WTC11 (cell line): ENCODE measurements at regions not wholly inside any gene's neighbourhood (a gene's known extent, or its start where the extent isn't known, plus 50 kb on each side); places are given as distances from the start of the nearest gene placed in this dataset.

Experiments
- ATAC-seq: fragments of 200-7000 bp; cut with Tn5 transposase; 2 replicates; pipeline ENCODE4 v1.10.0; 2021; ENCODE audit warnings: mild to moderate bottlenecking, moderate library complexity
- CTCF ChIA-PET: fragments of 300-600 bp; sonication (Branson Sonifier 250); formaldehyde crosslinking; loops from one replicate; lab custom pipeline; 2021; ENCODE audit warnings: antibody characterized with exemption; lab: Charles Lee
- POLR2A ChIA-PET: fragments of 350-600 bp; sonication (Branson Sonifier 250); formaldehyde crosslinking; loops from one replicate; lab custom pipeline; 2021; ENCODE audit warnings: antibody characterized with exemption; lab: Charles Lee
- DNase-seq: peaks from one replicate; pipeline ENCODE4 v3.0.0; 2021; ENCODE audit warnings: low spot score
- H3K27ac Mint-ChIP-seq: 2 replicates; pipeline ENCODE4 v1.8.0; 2021; ENCODE audit warnings: mixed read lengths
- H3K27me3 Mint-ChIP-seq: 2 replicates; pipeline ENCODE4 v1.8.0; 2021; ENCODE audit warnings: low read depth, mild to moderate bottlenecking, moderate library complexity, mixed read lengths
- H3K36me3 Mint-ChIP-seq: 2 replicates; pipeline ENCODE4 v1.8.0; 2021; ENCODE audit warnings: mixed read lengths
- H3K4me1 Mint-ChIP-seq: 2 replicates; pipeline ENCODE4 v1.8.0; 2022; ENCODE audit warnings: mixed read lengths
- H3K4me3 Mint-ChIP-seq: 2 replicates; pipeline ENCODE4 v1.8.0; 2021; ENCODE audit warnings: mild to moderate bottlenecking, moderate library complexity, mixed read lengths
- H3K9me3 Mint-ChIP-seq: 2 replicates; pipeline ENCODE4 v1.8.0; 2021; ENCODE audit warnings: mixed read lengths
- ATF1 ChIP-seq: sonication (generic); formaldehyde crosslinking; IDR thresholded peaks from 2 replicates; pipeline ENCODE4 v1.8.1; 2023; ENCODE audit warnings: mild to moderate bottlenecking, moderate library complexity, missing genetic modification reagents
- CTCF ChIP-seq: fragments of 200-600 bp; IDR thresholded peaks from 2 replicates; pipeline ENCODE4 v1.8.0; 2022; ENCODE audit warnings: antibody characterized with exemption
- FOXP1 ChIP-seq: sonication (generic); formaldehyde crosslinking; IDR thresholded peaks from 2 replicates; pipeline ENCODE4 v1.8.0; 2022; ENCODE audit warnings: missing genetic modification reagents, mild to moderate bottlenecking, moderate library complexity, borderline replicate concordance
- HMGXB4 ChIP-seq: sonication (generic); formaldehyde crosslinking; IDR thresholded peaks from 2 replicates; pipeline ENCODE4 v1.8.1; 2023; ENCODE audit warnings: mild to moderate bottlenecking, moderate library complexity, missing genetic modification reagents
- IRF1 ChIP-seq: sonication (generic); formaldehyde crosslinking; IDR thresholded peaks from 2 replicates; pipeline ENCODE4 v1.8.0; 2023; ENCODE audit warnings: missing genetic modification reagents
- IRF2 ChIP-seq: sonication (generic); formaldehyde crosslinking; IDR thresholded peaks from 2 replicates; pipeline ENCODE4 v1.8.0; 2022; ENCODE audit warnings: low read depth, missing genetic modification reagents, borderline replicate concordance
- JAZF1 ChIP-seq: fragments of 250-450 bp; sonication (Bioruptor Pico); IDR thresholded peaks from 2 replicates; pipeline ENCODE4 v1.9.0; 2021; ENCODE audit warnings: moderate library complexity, mild to moderate bottlenecking, inconsistent platforms
- NR3C1 ChIP-seq: sonication (generic); formaldehyde crosslinking; conservative IDR thresholded peaks from 2 replicates; pipeline ENCODE4 v1.8.1; 2023; ENCODE audit warnings: low read depth, mild to moderate bottlenecking, missing genetic modification reagents
- OVOL2 ChIP-seq: fragments of 250-450 bp; sonication (Bioruptor Pico); IDR thresholded peaks from 2 replicates; pipeline ENCODE4 v1.9.0; 2021; ENCODE audit warnings: mild to moderate bottlenecking, borderline replicate concordance
- PRDM15 ChIP-seq: sonication (generic); formaldehyde crosslinking; IDR thresholded peaks from 2 replicates; pipeline ENCODE4 v1.8.0; 2022; ENCODE audit warnings: missing genetic modification reagents
- RORB ChIP-seq: fragments of 250-450 bp; sonication (Bioruptor Pico); IDR thresholded peaks from 2 replicates; pipeline ENCODE4 v1.9.0; 2021; ENCODE audit warnings: mild to moderate bottlenecking
- SOX15 ChIP-seq: fragments of 250-450 bp; sonication (Bioruptor Pico); IDR thresholded peaks from 2 replicates; pipeline ENCODE4 v1.9.0; 2021; ENCODE audit warnings: mild to moderate bottlenecking
- SP1 ChIP-seq: sonication (generic); formaldehyde crosslinking; conservative IDR thresholded peaks from 2 replicates; pipeline ENCODE4 v1.8.1; 2022; ENCODE audit warnings: missing genetic modification reagents
- STAT6 ChIP-seq: sonication (generic); formaldehyde crosslinking; conservative IDR thresholded peaks from 2 replicates; pipeline ENCODE4 v1.8.1; 2023; ENCODE audit warnings: mild to moderate bottlenecking, low read depth, missing genetic modification reagents, moderate library complexity
- TEAD4 ChIP-seq: sonication (generic); formaldehyde crosslinking; IDR thresholded peaks from 2 replicates; pipeline ENCODE4 v1.8.0; 2022; ENCODE audit warnings: mild to moderate bottlenecking, missing genetic modification reagents
- ZBTB43 ChIP-seq: sonication (generic); formaldehyde crosslinking; IDR thresholded peaks from 2 replicates; pipeline ENCODE4 v1.8.1; 2023; ENCODE audit warnings: mild to moderate bottlenecking, missing genetic modification reagents
- ZNF121 ChIP-seq: sonication (generic); formaldehyde crosslinking; IDR thresholded peaks from 2 replicates; pipeline ENCODE4 v1.8.0; 2023; ENCODE audit warnings: missing genetic modification reagents
- ZNF281 ChIP-seq: sonication (generic); formaldehyde crosslinking; IDR thresholded peaks from 2 replicates; pipeline ENCODE4 v1.8.0; 2023; ENCODE audit warnings: mild to moderate bottlenecking, missing genetic modification reagents
- ZNF396 ChIP-seq: fragments of 250-450 bp; sonication (Bioruptor Pico); IDR thresholded peaks from 2 replicates; pipeline ENCODE4 v1.8.0; 2021; ENCODE audit warnings: mild to moderate bottlenecking, moderate library complexity, borderline replicate concordance
- ZSCAN18 ChIP-seq: fragments of 250-450 bp; sonication (Bioruptor Pico); IDR thresholded peaks from 2 replicates; pipeline ENCODE4 v2.1.2; 2022; ENCODE audit warnings: mild to moderate bottlenecking, moderate library complexity

GRCh38 chr22:48707763-48708557, 1119.7 kb downstream of the BRD1 start:
- H3K4me3 Mint-ChIP-seq, result no peak overlapping the region
- H3K27me3 Mint-ChIP-seq, result no peaks in the 10 kb centered on the region
- H3K4me1 Mint-ChIP-seq, result no peaks in the 10 kb centered on the region
- no peak overlapping the region for H3K27ac Mint-ChIP-seq
- no peaks in the 10 kb centered on the region for H3K9me3 Mint-ChIP-seq
- no peaks in the 10 kb centered on the region for H3K36me3 Mint-ChIP-seq
- DNase-seq (no peak), ATAC-seq (no peak)
- ChIA-PET CTCF (no interaction called here), POLR2A (no interaction called here)
- no peak for TF ChIP-seq PRDM15 (CRISPR knock-in tag)
- no peak for TF ChIP-seq RORB (CRISPR knock-in tag)
- no peak for TF ChIP-seq SOX15 (CRISPR knock-in tag)
- no peak for TF ChIP-seq ATF1 (CRISPR knock-in tag)
- TF ChIP-seq SP1 (CRISPR knock-in tag), result no peak
- TF ChIP-seq ZNF121 (CRISPR knock-in tag), result no peak
- no peak for TF ChIP-seq STAT6 (CRISPR knock-in tag)
- no peak for TF ChIP-seq OVOL2 (CRISPR knock-in tag)
- TF ChIP-seq NR3C1 (CRISPR knock-in tag), result no peak
- no peak for TF ChIP-seq ZNF396 (CRISPR knock-in tag)
- no peak for TF ChIP-seq ZBTB43 (CRISPR knock-in tag)
- no peak for TF ChIP-seq IRF1 (CRISPR knock-in tag)
- no peak for TF ChIP-seq ZNF281 (CRISPR knock-in tag)
- TF ChIP-seq CTCF, result no peak
- TF ChIP-seq HMGXB4 (CRISPR knock-in tag), result no peak
- no peak for TF ChIP-seq IRF2 (CRISPR knock-in tag)
- TF ChIP-seq TEAD4, result no peak
- no peak for TF ChIP-seq JAZF1 (CRISPR knock-in tag)
- TF ChIP-seq FOXP1 (CRISPR knock-in tag), result no peak
- no peak for TF ChIP-seq ZSCAN18 (CRISPR knock-in tag)
